ENCODE measurements at regions not wholly inside any gene's neighbourhood (a gene's known extent, or its start where the extent isn't known, plus 50 kb on each side); places are given as distances from the start of the nearest gene placed in this dataset.

DNA sequence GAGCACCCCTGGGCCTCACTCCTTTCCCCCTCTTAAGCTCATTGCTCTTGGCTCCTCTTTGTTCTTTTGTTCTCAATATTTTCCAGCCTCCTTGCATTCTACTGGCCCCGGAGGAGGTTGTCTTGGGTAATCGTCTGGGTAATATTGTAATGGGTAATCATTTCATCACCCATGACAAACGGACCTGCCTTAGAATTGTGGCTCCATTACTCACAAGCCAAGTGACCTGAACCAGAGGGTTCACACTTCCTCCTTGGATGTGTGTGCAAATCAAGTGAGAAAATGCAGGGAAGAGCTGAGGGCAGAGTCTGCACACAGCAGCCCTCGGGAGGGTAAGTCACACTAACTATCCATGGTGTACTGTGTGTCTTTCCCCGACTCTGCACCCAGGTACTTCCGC is 305.0 kb downstream of the BUD13 start:
- DNase-seq: no peak

DNA sequence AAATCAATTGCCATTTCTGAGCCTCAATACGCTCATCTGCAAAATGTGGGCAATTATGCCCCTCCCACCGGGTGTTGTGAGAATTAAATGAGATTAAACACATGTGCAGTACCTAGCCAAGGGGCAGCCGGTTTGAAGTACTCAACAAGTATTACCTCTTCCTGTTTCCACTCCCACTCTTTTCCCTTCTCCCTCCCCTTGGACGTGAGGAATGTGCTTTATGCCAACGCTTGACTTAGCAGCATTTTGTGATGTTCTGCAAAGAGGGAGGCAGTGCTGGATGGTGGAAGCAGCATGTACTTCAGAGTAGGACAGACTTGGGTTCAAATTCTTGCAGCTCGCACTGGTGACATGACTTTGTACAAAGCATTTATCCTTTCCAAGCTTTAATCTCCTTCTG is 306.0 kb downstream of the BUD13 start:
- no peak for DNase-seq

DNA sequence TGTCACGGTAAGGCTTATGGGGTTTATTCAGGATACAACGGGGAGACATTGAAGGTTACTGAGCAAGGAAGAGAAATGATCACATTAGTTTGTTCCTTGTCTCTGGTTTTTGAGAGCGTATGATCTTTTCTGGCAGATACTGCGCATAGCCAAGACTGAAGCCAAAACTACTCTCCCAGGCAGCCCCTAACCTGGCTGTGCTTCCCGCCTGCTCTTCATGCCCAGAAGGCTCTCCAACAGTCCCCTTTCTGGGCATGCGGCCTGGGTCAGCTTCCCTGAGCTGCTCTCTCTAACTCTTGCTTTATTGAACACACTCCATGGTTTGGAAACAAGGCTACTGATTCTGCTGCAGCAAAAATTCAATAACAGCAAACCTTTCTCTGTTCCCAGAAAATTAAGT is 306.6 kb downstream of the BUD13 start:
- no peak for DNase-seq

DNA sequence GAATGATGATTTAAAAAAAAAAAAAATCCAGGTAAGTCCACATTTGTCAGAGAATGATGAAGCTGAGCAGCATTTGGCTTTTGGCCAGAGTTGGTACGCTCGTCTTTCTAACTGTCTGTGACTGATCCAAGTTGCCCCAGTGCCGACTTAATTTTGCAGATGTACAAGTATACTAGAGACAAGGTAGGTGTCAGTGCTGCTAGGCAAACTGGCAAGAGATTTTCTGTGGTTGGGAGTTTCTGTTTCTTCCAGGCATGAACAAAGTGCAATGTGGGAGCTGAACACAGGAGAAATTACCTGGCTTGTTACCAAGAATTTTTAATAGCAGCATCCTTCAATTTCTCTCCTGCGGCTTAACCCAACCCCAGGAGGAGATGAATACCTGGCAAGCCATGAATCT is 307.7 kb downstream of the BUD13 start:
- DNase-seq: no peak

DNA sequence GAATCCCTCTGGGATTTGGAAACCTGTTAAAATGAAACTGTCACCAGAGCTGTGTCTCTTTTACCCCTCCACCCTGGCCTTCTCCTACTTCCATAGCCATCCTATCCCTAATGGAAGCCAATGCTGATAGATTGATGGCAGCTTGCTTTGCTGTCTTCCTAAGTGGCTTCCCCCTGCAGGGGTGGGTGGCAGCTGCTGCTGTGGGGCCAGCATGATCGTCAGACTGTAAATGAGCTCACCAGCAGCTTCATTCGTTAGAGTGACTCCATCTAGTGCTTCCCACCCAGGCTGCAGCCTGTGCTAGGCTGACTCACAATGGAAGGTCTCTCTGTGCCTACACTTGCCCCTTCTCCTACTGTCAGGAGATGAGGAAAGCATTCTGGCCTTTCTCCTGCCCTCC is 311.0 kb downstream of the BUD13 start:
- no peak for DNase-seq

DNA sequence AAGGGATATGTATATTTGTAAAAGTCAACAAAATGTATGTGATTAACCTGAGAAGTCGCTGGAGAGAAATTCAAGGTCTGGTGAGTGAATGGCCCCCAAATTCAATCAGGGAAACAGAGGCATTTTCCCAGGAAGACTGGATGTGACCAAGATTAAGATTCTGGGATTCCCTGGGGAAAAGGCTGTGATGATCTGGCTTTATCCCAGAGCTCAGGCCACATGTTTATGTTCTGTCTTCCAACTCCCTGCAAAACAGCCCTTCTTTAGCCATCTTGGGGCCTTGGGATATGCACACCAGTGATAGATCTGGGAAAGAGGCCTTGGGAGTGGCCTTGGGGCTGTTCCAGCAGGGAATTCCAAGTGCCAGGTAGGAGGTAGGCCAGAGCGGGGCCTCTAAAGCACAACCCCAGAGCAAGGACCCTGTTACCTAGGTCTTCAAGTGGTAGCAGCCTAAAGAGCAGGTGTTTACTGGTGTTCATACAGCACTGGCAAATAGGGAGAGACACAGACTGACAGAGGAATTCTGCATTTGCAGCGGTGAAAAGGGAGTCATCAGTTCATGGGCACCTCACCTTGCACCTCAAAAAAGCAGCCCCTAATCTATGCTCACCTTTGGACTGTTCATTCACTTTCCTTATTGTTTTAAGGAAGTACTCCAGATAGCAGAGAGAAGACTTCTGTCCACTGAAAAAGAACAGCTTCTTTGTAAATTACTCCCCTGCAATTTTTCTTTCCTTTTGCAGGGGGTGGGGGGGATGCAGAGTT is 312.4 kb downstream of the BUD13 start:
- no peak for DNase-seq

DNA sequence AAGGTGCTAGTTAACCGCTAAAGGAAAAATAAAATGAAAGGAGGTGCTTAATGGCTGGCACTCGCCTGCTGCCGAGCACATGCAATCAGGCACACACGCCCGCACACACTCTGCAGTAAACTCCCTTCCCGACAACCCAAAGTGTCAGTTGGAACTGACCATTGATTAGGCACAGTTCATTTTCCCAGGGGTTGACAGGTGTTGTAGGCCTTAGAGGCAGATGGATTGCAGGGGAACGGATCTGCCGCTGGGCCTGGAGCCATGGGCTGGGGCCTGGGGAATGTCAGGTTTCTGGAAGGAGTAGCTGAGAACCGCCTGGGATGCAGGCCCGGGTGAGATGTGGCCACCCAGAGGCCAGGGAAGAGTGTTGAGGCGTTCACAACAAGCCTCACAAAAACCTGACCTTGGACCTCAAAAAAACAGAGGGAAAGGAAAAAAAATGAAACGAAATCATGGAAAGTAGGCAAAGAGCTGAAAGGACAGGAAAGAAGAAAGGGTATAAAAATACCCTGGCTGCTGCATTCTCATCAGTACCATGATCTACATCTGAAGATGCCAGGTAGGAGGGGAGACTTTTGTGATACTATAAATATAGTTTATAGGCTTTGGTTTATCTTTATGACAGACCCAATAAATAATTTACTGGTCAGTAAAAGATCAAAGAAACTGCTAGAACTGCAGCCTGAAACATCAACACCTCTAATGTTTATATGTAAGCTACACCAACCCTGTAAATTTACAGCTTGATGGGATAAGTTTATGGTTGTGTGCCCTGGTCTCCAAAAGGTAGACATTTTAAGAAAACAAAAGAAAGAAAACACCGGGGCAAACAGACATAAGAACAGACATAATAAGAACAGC is 313.4 kb downstream of the BUD13 start:
- no peak for DNase-seq

DNA sequence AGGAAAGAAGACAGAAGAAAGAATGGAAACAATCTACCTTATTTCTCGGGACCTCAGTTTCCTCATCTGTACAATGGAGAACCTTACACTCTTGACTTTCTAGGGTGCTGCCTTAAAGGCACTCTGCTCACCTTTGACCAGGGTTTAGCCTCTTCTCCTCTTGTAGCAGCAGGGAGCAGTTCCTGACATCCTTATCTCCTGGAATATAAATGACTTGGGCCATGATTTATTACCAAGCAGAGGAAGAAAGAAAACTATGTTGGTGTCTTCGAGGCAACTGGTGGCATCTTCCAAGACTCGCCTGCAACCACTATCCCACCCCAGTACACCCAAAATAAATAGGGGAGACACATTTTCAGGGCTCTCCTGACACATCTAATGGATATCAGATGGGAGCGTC is 314.2 kb downstream of the BUD13 start:
- DNase-seq: no peak

DNA sequence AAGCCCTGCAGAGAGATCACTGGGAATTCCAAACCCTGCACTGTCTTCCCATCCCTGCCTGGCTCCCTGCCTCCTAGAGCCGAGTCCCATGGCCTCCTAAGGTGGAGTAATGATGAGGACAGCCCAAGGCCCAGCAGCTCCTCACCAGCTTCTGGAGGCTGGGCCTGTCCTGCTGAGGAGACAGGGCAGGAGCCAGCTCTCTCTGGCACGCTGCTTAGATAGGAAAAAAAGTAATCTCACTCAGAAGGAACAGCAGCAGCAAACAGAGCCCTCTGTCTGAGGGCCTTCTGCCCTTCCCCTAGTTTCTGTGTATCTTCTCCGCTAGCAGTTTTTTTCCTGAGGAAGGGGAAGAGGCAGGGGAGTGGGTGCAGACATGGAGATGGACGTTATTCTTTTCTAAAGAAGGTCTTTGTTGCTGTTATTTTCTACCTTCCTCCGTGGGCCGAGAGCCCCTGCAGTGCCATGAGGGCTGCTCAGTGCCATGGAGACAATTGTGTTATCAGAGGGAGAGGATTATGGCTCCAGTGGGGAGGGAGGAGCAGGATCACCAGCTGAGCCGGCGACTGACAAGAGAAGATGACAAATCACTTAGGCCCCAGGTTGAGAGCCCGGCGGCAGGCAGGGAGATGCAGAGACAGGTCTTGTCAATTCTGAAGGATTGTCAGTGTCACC is 315.3 kb downstream of the BUD13 start:
- no peak for DNase-seq

DNA sequence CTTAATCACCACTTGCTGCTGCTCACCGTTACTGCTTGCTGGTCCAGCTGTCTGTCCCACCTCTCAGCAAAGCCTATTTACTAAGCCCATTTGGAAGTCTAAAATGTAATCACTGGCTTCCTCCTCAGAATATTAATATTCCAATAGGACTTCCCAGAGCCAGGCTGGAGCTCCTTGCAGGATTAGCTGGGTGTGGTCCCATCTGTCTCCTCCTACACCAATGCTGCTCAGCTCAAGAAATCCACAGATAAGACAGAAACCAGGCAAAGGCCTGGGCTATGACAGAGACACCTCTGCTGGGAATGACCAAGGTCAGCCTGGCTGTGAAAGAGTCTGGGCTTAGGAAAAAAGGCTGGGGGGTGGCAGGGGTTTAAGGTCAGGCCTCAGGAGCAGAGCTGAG is 317.8 kb downstream of the BUD13 start:
- no peak for DNase-seq

DNA sequence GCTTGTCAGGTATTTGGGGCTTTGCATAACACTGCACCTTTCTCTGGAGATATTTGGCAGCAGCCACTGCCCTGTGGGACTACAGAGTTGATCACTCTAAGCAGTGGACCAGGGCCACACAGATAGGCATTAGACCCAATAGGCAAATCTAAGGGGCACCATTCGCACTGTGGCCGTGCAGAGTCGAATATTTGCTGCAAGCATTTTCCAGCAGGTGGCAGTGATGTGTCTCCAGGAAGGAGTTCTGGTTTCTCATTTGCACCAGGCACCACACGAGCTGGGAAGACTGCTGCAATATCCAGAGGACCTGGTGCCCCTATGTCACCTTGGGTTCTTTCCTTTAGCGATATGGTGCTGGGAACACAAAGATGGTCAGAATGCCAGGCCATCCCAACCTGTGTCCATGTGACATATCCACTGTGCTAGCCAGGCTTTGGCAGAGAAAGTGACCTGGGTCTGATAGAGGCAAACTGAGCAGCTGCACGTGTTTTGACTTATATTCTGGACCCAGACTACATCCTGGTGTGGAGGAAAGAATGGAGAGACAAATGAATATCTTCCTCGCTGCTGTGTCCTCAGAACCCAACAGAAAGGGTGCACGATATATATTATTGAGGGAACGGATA is 318.7 kb downstream of the BUD13 start:
- DNase-seq: no peak

DNA sequence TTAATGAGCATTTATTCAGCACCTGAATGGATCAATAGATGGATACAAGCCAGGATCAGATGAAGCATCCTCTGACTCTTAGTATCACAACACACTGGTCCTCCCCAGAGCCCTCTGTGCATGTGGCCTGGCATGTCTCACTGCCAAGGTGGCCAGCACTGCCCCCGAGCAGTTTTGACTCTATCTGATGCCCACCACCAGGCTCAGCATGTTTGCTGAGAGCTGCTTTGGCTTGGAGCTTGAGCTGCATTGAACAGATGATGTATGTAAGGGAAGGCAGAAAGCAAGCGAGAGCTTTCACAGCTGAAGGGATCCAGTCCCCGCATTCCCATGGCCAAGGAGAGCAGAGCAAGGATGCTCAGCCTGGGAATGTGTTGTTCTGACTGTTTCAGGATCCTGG is 320.3 kb downstream of the BUD13 start:
- no peak for DNase-seq

DNA sequence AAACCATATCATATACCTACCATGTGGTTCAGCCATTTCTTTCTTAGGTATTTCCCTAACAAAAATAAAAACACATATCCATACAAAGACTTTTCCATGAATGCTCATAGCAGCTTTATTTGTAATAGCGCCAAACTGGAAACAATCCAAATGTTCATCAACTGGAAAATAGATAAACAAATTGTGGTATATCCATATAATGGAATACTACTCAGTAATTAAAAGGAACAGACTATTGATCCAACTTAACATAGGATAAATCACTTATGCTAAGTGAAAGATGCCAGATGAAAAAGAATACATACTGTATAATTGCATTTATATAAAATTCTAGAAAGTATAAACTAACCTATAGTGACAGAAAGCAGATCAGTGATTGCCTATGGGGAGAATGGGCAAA is 323.3 kb downstream of the BUD13 start:
- DNase-seq: no peak

DNA sequence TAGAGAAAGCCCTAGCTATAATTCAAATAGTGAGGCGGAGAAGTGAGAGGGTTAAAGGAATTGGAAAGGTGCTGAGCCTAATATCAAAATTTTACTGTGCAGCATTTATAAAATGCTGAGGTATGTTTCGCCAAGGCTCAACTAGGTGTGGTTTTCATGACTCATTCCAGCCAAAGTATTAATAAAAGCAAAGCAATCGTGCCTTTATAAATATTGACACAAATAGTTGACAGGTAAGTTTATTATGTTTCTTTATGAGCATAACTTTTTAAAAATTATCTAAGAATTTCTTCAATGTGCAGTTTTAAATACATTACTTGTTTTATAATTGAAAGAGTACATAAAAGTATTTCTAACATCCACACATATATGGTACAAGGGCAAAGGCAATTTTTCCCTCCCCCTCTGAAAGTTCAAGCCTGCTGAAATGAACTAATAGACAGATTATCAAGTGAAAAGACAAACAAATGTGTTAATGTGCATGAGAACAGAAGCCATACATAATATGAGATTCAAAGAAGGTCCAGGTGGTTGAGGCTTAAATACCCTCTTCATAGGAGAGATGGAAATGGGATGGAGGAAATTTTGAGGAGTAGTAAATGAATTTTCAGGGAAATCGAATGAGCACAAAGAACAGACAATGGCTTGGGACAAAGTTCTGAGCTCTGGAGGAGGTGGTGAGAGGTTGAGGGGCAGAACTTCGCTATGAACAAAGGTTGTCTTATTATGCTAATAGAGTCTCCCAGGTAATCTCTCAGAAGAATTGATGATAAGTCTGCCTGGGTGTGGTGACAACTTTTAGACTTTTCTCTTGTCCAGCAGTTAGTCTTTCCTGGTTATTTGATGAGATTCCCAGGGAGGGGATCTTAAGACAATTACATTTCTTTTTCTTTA is 326.5 kb downstream of the BUD13 start:
- DNase-seq: no peak

DNA sequence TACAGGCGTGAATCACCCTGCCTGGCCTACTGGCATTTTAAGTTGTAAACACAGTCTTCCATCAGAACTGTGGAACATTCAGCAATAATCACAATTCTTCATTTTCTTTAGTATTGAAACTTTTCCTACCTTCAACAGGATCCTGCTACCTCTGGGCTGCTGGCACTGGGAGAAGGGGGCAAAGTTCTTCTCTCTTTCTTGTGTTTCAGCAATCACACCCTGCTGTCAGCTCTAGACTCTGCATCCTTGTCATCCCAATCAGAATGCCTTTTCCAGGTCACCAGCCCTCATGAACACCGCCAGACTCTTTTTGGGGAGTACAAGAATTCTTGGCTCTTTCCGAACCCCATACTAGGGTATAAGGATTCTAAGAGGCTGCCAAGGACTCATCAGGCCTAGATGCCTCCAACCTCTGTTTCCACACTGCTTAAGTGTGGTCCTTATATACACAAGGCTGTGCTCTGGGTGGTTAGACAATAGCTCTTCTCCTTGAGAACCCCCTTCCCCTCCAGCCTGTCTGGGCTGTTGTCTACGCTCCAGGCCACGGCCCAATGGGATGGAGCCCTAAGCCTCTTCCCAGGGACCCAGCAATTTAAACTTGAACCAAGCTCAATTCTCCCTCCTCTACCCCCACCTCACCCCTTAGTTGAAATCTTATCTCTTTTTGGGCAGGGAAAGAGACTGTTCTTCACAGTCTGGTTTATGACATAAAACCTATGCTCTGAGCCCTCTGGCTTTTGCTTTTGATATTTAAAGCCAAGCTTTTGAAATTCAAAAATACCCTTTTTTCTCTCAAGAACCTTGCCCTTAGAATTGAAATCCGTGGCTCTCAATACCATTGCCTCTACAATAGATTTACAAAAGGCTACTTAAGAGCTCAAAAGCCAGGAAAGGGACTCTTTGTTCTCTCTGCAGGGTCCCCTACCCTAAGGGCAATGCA is 327.4 kb downstream of the BUD13 start:
- DNase-seq: no peak

DNA sequence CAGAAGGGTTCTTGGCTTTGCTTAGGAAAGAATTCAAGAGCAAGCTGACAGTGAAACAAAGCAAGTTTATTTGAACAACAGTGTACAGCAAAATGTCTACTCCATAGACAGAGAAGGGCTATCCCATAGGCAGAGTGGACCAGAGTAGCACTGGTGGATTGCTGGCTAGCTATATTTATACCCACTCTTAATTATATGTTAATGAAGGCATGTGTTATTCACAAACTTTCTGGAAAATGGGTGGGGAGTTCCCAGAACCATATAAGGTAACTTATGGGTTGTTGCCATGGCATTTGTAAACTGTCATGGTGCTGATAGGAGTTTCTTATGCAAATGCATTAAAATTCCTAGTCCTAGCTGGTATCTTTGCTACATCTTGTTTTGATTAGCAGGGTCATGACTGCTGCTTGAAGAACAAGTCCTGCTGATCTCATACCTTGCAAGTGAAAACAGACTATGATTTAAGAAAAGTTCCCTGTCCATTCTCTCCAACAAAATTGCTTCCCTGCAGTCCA is 330.5 kb downstream of the BUD13 start:
- DNase-seq: no peak

DNA sequence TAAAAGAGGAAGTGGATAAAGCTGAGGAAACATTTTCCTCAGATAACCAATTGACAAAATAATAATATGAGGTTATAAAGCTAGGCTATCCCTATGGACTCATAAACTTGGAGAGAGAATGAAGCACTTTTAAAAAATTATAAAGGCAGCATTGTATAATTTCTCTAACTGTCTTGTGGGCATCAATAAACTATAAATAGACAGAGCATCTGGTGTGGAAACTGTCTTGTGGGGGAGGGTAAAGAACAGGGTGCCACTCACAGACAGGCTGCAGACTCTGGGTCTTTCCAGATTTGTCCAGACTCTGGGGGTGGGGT is 333.5 kb downstream of the BUD13 start:
- DNase-seq: no peak

DNA sequence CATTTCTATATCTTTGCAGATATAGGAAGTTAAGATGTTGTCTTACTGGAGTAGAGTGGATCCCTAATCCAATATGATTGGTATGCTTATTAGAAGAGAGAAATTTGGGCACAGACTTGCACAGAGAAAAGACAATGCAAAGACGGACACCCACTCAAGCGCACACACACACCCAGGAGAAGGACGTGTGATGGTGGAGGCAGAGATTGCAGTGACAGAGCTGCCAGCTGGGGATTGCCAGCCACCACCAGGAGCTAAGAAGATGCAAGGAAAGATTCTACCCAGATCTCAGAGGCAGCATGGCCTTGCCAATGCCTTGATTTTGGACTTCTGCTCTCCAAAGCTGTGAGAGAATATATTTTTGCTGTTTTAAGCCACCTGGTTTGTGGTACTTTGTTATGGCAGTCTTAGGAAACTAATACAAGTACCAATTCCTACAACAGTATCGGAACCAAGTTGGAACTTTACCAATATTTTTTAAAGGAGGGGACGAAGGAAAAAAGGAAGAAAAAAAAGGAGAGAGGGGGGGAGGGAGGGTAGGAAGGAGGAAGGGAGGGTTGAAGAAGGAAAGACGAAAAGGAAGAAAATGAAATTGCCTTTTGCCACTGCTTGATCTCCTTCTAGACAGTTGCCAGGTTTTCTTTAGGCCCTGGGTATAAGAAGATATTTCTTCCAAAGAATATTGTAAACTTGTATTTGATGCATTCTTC is 334.0 kb downstream of the BUD13 start:
- no peak for DNase-seq

DNA sequence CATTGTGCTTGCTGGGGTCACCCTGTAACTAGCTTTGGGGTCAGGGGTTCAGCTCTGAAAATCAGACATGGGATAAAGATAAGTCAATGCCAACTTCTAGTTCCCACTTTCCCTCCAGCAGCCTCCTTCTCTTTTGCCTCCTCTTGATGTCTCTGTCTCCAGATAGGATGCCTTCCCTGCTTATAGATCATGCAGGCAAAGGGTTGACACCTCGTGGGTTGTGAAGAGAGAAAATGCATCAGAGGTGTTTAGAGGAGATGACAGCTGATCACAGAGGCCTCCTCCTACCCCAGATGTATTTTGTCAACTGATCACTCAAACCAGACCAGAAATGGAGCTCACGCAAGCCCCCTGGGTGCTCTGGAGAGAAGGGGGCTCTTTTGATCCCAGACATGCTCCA is 337.8 kb downstream of the BUD13 start:
- no peak for DNase-seq

DNA sequence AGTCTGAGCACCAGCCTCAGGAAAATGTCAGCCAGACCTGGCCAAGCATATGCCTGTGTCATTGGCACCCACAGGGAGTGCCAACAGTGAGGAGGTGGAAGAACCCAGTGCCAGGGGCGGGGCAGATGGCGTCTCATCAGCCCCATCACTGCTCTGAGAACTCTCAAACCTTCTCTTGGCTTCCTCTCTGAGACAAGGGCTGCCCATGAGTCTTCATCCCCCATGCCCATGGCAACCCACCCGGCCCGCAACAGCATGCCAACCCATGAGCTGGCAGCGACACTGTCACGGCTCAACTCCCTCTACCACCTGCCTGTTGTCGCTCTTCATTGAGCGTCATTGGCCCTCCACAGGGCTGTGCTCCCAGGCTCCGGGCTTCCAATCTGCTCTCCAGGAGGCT is 340.5 kb downstream of the BUD13 start:
- DNase-seq: no peak
